HG03196 (cell line): ENCODE measurements at regions not wholly inside any gene's neighbourhood (a gene's known extent, or its start where the extent isn't known, plus 50 kb on each side); places are given as distances from the start of the nearest gene placed in this dataset.
"Not testable (repeated sequence)": the region's sequence is repeated elsewhere in the genome, so short reads cannot be mapped to it uniquely, and the experiment has no call there.

ENCODE experiments used
- ATAC-seq: cut with Tn5 transposase; IDR thresholded peaks from one replicate; pipeline ENCODE4 v1.9.1; 2021; ENCODE audit not compliant: unreplicated experiment

DNA sequence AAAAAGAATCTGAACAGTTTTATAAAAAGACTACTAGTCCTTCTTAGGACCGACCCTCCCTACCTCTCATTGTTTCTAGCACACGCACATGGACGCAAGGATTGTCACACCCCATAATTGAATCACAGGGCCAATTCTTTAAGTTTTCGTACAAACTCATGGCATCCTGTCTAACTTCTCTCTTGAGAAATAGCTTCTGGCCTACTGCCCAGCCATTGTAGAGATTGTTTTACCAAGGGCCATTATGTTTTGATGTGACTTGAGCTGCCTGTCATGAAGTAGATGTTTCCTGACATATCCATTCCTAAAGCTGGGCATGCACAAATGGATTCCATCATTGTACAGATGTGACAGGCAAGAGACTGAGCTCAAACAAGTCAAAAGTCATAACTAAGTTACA, 1672.1 kb upstream of the C9orf72 start:
- ATAC-seq: no peak

DNA sequence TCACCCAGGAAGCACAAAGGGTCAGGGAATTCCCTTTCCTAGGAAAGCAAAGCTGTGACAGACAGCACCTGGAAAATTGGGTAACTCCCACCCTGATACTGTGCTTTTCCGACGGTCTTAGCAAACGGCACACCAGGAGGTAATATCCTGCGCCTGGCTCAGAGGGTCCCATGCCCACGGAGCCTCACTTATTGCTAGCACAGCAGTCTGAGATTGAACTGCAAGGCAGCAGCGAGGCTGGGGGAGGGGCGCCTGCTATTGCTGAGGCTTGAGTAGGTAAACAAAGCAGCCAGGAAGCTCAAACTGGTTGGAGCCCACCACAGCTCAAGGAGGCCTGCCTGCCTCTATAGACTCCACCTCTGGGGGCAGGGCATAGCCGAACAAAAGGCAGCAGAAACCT, 1697.1 kb upstream of the C9orf72 start:
- ATAC-seq: not testable (repeated sequence)

DNA sequence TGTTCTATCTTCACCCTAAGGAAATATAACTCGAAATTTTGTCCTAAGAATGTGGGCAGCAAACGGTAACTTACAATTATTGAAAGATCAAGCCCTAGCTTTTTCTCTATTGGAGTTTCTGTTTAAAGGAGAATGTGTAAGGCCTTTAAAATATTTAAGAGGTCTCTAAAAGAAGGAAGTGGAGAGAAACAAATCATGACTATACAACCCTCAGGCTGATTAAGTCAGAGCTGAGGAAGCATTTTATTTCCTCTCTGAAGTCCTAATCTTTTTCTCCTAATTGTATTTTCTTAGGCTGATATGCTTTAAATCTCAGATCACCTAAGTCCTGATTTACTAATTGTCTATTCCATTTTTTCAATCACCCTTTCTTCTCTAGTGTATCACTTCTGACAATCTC, 1708.8 kb upstream of the C9orf72 start:
- no peak for ATAC-seq

DNA sequence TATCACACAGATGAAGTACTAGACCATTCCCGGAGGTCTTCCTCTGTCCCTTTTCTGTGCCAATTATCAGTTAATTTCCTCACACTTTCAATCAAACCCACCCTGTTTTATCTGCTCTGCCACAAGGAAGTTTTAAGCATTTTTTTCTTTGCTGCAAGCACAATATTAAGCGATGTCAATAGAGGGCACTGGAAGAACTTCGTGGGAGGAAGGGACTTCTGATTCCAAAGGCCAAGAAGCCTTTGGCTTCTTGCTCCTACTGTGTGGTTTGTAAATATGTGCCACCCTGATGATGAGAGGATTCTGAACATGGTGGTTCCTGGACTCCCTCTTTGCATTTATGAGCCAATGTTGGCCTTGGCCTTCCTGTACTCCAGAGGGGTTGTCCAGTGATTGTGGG, 1712.5 kb upstream of the C9orf72 start:
- ATAC-seq: no peak

DNA sequence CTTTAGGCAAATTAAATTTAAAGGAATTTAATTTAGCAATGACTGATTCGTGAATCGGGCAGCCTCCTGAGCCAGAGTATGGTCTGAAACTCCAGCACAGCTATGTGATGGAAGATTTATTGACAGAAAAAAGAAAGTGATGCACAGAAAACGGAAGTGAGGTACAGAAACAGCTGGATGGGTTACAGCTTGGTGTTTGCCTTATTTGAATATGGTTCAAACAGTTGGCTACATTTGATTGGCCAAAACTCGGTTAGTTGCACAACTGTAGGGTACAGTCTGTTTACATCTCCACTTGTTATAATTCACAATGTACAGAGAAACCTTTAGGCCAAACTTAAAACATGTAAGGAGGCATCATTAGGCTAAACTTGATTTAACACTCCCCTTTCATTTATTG, 1716.1 kb upstream of the C9orf72 start:
- no peak for ATAC-seq

DNA sequence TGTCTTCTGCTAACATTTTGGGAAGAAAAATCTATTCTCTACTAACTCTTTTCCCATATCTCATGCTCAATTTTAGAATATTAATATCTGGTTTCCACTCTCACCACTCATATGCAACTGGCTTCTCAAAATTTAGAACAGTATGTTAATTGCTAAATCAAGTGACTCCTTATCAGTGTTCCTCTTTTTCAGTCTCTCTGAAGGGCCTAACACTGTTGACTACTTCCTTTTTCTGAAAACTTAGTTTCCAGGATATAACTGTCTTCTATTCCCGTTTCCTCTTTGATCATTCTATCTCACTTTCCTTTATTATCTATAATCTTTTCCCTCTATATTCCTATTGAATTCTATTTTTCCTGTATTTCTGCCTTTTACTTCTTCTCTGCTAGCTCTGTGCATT, 1717.2 kb upstream of the C9orf72 start:
- ATAC-seq: no peak

DNA sequence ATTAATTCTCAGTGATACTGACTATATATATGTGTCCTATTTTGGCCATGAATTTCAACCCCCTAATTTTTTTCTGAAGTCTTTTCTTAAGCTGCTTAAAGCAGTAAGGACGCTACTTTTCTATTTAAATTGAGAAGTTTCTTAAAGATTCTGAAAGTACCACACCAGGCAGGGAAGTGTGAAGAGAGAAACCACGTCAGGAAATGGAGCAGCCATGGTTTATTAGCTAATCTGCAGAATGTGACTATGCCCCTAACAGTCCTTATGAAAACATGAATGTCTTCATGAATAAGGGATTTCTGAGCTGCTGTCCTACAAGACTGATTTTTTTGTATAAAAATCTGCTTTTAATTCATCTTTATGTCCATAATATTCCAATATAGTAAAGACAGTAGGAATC, 1724.3 kb upstream of the C9orf72 start:
- no peak for ATAC-seq

DNA sequence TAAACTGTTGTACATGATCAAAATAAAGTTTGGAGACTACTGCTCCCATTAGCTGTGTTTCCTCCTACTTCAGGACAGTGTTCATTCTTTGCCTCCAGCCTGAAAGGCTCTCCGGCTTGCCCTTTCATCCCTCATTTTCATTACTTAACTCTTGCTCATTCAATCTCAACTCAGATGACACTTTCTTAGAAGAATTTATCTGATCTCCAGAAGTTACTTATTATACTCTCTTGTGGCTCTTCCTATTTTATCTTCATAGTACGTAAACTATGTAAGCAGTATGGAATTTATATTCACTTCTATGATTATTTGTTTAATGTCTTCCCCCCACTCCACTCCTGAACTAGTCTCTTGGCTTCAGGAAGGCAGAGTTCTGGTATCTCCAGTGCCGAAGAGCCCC, 1737.9 kb upstream of the C9orf72 start:
- no peak for ATAC-seq

DNA sequence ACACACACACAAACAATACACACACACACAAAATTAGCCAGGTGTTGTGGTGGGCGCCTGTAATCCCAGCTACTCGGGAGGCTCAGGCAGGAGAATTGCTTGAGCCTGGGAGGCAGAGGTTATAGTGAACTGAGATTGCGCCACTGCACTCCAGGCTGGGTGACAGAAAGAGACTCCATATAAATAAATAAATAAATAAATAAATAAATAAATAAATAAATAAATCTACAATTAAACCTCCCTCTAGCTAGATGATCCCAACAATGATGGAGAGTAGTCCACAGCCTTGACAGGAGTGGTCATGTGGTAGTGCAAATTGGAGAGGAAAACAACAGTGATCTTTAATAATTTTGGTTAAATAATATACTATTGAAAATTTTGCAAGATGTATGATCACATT, 1739.0 kb upstream of the C9orf72 start:
- no peak for ATAC-seq

DNA sequence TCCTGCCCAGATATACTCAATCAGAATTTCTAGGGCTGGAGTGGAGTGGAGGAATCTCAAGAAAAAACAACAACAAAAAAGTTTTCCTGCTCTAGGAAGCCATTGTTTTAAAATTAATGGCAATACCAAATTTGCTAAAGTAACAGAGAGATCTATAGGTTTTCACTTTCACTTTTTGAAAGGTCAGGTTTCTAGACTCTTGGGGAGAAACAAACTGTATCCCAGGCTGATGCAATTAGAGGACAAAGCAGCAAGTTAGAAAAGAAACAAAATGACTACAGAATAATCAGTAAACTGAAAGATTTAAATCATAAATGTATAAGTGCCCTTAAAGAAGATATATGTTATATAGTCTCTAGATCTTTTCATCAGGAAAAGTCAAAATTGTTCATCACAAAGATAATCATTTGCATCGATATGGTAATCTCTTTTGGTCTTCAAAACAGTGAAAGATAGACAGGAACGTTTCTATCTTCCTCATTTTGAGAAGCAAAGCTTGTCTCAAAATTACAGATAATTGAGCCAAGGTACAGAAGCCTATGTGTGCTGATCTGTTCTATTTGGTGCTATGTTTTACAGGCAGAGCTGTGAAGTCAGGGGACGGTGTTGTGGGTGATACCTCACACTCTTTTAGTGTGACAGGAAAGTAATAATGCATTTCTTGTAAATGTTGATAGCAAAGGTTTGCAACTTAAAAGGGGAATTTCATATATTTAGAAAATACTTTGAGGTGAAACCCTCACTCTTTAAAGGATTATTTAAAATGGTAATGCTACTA, 1746.6 kb upstream of the C9orf72 start:
- ATAC-seq: no peak

DNA sequence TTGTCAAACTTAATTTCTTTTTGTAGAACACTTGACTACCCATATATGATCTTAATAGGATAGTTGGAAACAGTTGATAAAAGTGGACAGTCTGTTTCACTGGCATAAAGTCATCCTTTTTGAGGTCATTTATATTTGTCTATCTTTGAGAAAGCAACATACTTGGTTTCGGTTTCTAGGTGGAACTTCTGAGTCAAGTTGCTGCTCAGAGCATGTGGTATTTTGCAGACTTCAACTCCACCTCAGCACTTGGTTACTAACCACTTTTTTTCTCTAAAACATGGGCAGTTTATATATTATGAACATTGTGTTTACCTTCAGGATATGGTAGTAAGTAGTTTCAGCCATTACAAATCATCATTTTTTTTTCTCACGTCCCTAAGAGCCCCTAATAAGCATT, 1749.0 kb upstream of the C9orf72 start:
- ATAC-seq: no peak

DNA sequence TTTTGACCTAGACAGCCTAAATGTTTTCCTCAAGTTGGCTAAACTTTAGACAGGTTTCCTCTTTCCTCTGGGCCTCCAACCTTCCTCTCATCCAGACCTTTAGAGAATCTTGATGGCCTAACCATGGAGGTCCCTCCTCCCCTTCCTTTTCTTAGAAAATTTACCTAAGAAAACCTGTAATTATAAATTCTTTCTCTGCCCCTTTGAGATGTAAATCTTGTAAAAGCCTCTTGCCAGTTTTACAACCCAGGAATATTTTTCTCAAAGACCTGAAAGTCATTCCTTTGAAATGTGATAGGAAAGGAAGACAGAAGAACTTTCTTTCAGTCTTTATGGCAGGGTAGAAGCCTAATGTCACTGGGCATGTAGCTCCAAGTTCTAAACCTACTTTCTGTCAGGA, 1752.6 kb upstream of the C9orf72 start:
- no peak for ATAC-seq

DNA sequence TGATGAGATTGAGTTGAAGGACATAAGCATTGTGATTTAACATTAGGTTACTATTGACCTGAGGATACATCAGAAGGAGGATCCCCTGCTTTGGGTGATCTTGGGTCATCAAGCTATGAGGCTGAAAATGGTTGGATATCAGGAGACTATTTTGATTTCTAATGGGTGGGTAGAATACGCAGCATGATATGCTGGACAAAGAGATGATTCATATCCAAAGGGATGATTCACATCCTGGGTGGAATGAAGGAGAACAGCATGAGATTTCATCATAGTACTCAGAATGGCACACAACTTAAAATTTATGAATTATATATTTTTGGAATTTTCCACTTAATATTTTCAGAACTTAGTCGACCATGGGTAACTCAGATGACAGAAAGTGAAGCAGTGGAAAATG, 1759.5 kb upstream of the C9orf72 start:
- no peak for ATAC-seq

DNA sequence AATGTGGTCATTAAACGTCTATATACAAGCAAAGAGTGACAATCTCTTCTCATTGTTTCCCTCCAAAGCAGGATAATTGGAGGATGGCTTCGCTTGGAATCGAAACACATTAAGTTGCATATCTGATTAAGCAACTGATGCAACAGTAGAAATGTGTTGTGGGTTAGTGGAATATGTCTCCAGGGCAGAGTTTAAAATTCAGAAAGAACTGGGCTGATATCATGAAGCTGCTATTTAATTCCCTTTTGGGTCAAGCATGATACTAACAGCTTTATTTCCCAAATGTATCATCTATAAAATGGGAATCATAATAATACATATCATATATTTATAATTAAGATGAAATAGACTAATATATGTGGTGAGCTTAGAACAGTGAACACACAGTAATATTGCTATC, 1763.0 kb upstream of the C9orf72 start:
- no peak for ATAC-seq

DNA sequence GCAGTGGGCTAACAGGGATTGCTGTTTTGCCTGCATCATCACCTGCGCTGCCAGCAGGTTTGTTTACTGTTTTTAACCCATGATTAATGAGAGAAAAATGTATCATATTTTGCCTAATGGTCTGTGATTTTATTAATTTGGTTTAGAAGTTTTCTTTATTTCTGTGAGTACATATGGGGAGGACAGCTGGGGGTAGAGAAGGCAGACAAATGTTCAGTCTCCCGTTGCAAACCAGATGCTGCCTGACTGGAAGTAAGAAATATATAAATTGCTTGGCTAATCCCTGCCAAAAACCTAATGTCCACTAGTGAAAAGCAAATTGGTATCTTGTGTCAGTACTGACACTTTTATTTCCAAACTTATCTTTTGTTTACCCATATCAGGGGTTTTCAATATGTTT, 1766.1 kb upstream of the C9orf72 start:
- no peak for ATAC-seq

DNA sequence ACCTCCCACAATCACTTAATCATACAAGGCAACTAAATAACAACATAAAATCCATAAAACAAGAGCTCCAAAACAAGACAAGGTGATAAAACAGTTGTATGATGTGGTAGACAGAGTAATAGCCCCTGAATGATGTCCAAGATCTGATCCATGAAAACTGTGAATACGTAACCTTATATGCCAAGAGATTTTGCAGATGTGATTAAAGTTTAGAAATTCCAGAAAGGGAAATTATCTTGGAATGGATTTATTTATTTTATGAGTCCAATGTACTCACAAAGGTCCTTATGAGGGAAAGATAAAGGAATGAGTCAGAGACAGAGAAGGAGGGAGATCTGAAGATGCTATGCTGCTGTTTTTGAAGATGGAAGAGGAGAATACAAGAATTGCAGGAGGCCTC, 1775.7 kb upstream of the C9orf72 start:
- no peak for ATAC-seq

DNA sequence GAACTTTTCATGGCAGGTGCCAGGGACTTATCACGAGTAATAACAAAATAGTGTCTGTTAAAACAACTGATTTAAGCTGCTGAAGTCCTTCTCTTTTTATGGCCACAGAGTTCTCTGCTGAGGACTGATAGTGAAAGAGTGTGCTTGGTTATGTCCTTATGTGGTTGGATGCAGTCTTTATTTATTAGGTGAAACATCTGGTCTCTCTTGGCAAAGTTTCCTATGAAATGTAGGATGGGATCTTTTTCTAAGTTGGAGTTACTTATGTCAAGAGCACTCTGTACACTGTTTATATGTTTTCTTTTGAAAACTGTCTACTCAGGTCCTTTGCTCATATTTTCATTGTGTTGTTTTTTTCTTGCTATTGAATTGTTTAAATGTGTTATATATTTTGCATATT, 1816.1 kb upstream of the C9orf72 start:
- no peak for ATAC-seq

DNA sequence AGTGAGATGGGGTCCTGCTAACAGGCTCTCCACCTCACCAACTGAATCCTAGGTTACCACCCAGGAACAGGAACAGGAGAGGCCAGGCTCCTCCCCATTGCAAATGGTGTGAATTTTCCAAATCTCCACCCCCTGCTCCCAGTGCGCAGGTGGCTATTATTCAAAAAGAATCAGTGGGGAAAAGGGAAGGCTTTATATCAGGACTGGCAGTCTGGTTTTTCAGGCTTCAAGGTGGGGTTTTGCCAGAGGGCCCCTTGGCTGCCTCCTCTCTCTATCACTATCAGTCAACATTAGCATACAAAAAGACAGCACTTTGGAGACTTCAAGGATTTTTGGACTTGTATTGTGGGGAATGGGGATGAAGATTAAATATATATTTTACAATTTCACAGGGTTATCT, 1817.6 kb upstream of the C9orf72 start:
- ATAC-seq: no peak

DNA sequence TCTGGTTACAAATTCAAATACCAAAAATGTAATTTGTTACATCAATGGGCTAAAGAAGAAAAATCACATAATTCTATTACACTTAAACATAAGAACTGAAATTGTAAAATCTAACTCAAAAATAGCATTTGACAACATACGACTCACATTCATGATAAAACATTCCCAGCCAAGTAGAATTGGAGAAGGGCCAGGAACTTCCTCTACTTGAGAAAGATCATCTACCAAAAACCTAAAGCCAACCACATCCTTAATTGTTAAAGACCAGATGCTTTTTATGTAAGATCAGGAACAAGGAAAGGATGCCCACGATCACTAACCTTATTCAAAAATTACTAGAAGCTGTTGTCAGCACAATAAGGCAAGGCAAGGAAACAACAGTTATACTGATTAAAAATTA, 1819.8 kb upstream of the C9orf72 start:
- ATAC-seq: no peak

DNA sequence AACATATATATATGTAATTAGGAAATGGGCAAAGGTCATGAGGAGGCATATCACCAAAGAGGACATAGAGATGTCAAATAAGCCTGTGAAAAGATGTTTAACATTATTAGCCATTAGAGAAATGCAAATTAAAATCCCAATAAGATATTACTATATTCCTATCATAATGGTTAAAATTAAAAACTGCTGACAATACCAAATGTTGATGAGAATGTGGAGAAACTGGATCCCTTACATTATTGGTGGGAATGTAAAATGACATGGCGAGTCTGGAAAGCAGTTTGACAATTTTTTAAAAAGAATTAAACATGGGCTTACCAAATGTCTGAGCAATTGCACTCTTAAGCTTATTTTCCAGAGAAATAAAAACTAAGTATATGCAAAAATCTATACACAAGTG, 1821.6 kb upstream of the C9orf72 start:
- ATAC-seq: no peak

DNA sequence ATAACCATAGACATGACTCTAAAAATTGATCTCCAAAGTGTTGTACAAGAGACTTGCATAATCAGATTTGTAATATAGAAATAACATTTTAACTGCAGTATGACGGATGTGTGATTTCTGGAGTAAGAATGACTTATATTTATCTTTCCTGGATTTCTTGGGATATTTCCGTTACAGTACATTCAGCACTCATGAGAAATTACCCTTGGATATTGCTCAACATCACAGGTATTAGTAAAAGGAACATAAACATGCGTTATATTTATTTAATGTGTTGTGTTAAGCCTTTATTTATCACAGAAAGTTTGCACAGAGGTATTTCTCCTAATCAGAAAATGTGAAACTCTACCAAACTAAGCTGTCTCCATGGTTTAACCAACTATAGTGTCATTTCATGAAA, 1823.9 kb upstream of the C9orf72 start:
- ATAC-seq: no peak

DNA sequence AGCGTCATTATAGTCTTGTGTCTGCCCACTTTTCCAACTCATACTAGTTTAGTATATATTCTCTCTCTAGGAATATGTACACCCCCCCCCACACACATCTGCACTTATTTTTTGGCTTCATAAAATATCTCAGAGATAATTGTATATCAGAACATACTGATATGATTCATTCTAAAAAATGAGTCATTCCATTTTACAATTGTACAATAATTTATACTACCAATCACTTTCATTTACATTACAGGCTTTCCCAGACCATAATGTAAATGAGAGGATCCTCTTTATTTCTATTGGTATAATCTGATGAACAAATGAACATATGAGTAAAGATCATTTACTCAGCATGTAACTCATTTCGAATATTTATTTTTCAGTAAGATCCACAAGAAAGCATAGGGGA, 1842.9 kb upstream of the C9orf72 start:
- no peak for ATAC-seq

DNA sequence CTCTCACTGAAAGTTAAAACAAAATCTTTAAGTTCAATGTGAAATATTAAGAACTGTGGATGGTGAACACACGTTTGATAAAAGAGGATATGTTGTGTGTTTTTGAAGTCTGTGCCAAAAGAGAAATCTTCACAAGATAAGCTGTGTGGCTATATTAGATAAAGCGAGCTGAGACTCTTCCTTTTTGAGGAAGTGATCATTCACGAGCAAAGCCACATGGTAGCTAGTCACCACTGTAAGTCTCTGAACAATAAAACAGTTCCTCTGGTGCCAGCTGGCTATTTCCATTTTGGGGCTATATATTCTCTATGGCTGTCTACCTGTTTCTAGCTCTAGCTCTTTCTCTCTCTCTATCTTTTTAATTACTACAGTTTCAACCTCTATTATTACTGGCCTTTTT, 1849.2 kb upstream of the C9orf72 start:
- ATAC-seq: no peak
